ENCODE measurements at regions not wholly inside any gene's neighbourhood (a gene's known extent, or its start where the extent isn't known, plus 50 kb on each side); places are given as distances from the start of the nearest gene placed in this dataset.

- H3K9me3 ChIP-seq, result no peaks in the 10 kb centered on the region
- TF ChIP-seq CTCF (IDR thresholded peaks at IDR 0.05), result no peak
- H3K27ac ChIP-seq, result no peak overlapping the region
- DNase-seq (no peak), ATAC-seq (no peak)
- no peaks in the 10 kb centered on the region for H3K27me3 ChIP-seq (ENCODE audit: insufficient read depth in 3 of 3, low read length in 2 of 3)
- no peak overlapping the region for H3K4me3 ChIP-seq
- 63 to 68% (median 67%) methylated on average over 7 of the region's 7 CpGs for WGBS, 3 donors
- no peaks in the 10 kb centered on the region for H3K4me1 ChIP-seq
- no peaks in the 10 kb centered on the region for H3K36me3 ChIP-seq (ENCODE audit: insufficient read depth in 1 of 2, low read depth in 1 of 2)
- intact Hi-C loops (cut with DNase I), result loop anchor here (2.0 to 10.0 kb wide), 3 partner anchors 230 to 348 kb away; no protein-coding TSS in a partner anchor
These were observed 100.5 kb upstream of the FOXA2 start for GRCh38 chr20:22684763-22685443.

GRCh38 chr20:22686097-22686496 is 101.7 kb upstream of the FOXA2 start:
- ATAC-seq, result peak; percentile 33 to 78 (median 56)
- intact Hi-C loops (cut with DNase I), result loop anchor here in 1 of 2 donors (10.0 kb wide), 1 partner anchor 231 kb away; no protein-coding TSS in a partner anchor
- DNase-seq, result peak; percentile 45 to 70

GRCh38 chr20:22687676-22688349 is 103.4 kb upstream of the FOXA2 start:
- Histone ChIP-seq H3K27ac (no peak overlapping the region), H3K9me3 (no peaks in the 10 kb centered on the region), H3K36me3 (ENCODE audit: insufficient read depth in 1 of 2, low read depth in 1 of 2) (no peaks in the 10 kb centered on the region), H3K4me1 (peaks cover 3% of the 10 kb centered on the region), H3K4me3 (no peak overlapping the region), H3K27me3 (ENCODE audit: insufficient read depth in 3 of 3, low read length in 2 of 3) (no peaks in the 10 kb centered on the region)
- ATAC-seq, result no peak
- DNase-seq, result no peak
- WGBS, 3 donors, result 72 to 83% (median 73%) methylated on average over 6 of the region's 6 CpGs
- no peak for TF ChIP-seq CTCF (IDR thresholded peaks at IDR 0.05)
- intact Hi-C loops (cut with DNase I), result loop anchor here in 1 of 2 donors (10.0 kb wide), 1 partner anchor 233 kb away; no protein-coding TSS in a partner anchor

More at GRCh38 chr20:22686097-22686496, 101.7 kb upstream of the FOXA2 start:
- WGBS, 3 donors, result 27 to 48% (median 30%) methylated on average over 7 of the region's 7 CpGs
- H3K27me3 ChIP-seq (ENCODE audit: insufficient read depth in 3 of 3, low read length in 2 of 3), result no peaks in the 10 kb centered on the region
- no peaks in the 10 kb centered on the region for H3K4me1 ChIP-seq
- H3K9me3 ChIP-seq, result no peaks in the 10 kb centered on the region
- no peak for TF ChIP-seq CTCF (IDR thresholded peaks at IDR 0.05)
- no peaks in the 10 kb centered on the region for H3K36me3 ChIP-seq (ENCODE audit: insufficient read depth in 1 of 2, low read depth in 1 of 2)
- H3K27ac ChIP-seq, result no peak overlapping the region
- no peak overlapping the region for H3K4me3 ChIP-seq

GRCh38 chr20:22688485-22688884 is 104.1 kb upstream of the FOXA2 start:
- intact Hi-C loops (cut with DNase I), result loop anchor here in 1 of 2 donors (10.0 kb wide), 1 partner anchor 234 kb away; no protein-coding TSS in a partner anchor
- Histone ChIP-seq H3K9me3 (no peaks in the 10 kb centered on the region), H3K27ac (no peak overlapping the region), H3K36me3 (ENCODE audit: insufficient read depth in 1 of 2, low read depth in 1 of 2) (no peaks in the 10 kb centered on the region), H3K4me3 (no peak overlapping the region), H3K4me1 (peaks cover 3% of the 10 kb centered on the region), H3K27me3 (ENCODE audit: insufficient read depth in 3 of 3, low read length in 2 of 3) (no peaks in the 10 kb centered on the region)
- TF ChIP-seq CTCF (IDR thresholded peaks at IDR 0.05), result no peak
- ATAC-seq (no peak), DNase-seq (no peak)
- 60 to 75% (median 74%) methylated on average over 2 of the region's 2 CpGs for WGBS, 3 donors

Data from psoas muscle (tissue), 7 donors.